ENCODE measurements at regions not wholly inside any gene's neighbourhood (a gene's known extent, or its start where the extent isn't known, plus 50 kb on each side); places are given as distances from the start of the nearest gene placed in this dataset.

- TF ChIP-seq SIN3A (IDR thresholded peaks at IDR 0.05; ENCODE audit: borderline replicate concordance in 2 of 2, control insufficient read depth in 1 of 2, low read depth in 2 of 2, low read length in 2 of 2) (no peak), RBFOX2 (IDR thresholded peaks at IDR 0.05; ENCODE audit: low read depth, low read length) (no peak), ZEB2 (IDR thresholded peaks at IDR 0.05) (no peak), MTA1 (IDR thresholded peaks at IDR 0.05; ENCODE audit: borderline replicate concordance) (no peak), HNRNPK (IDR thresholded peaks at IDR 0.05; ENCODE audit: low read depth, low read length, poor library complexity, severe bottlenecking) (no peak), PRPF4 (IDR thresholded peaks at IDR 0.05; ENCODE audit: insufficient read depth, low read depth, low read length, poor library complexity, severe bottlenecking) (no peak), U2AF2 (optimal IDR thresholded peaks at IDR 0.05; ENCODE audit: low read depth, low read length) (no peak), DPF2 (IDR thresholded peaks at IDR 0.05) (no peak), SREBF1 (IDR thresholded peaks at IDR 0.05; ENCODE audit: borderline replicate concordance, low read depth, low read length) (no peak), FOXP1 (CRISPR knock-in tag; IDR thresholded peaks at IDR 0.05) (no peak), CTCF (IDR thresholded peaks at IDR 0.05 in 2 of 3, conservative IDR thresholded peaks at IDR 0.05 in 1 of 3; ENCODE audit: insufficient read depth in 2 of 3, low read depth in 1 of 3, low read length in 3 of 3) (no peak), NR2C2 (CRISPR knock-in tag; IDR thresholded peaks at IDR 0.05) (no peak), NR2C2 (tag; IDR thresholded peaks at IDR 0.05) (no peak), ZZZ3 (IDR thresholded peaks at IDR 0.05) (no peak)
Observed at GRCh38 chr3:164209363-164209762, 868.9 kb downstream of the SI start.
